ENCODE measurements at regions not wholly inside any gene's neighbourhood (a gene's known extent, or its start where the extent isn't known, plus 50 kb on each side); places are given as distances from the start of the nearest gene placed in this dataset.

- no peak for DNase-seq (ENCODE audit: low spot score)
These were observed 95.0 kb upstream of the PPP2R5A start for GRCh38 chr1:212190169-212190568.

GRCh38 chr1:212192261-212192998, 92.8 kb upstream of the PPP2R5A start:
- DNase-seq (ENCODE audit: low spot score) = no peak

- no peak for DNase-seq (ENCODE audit: low spot score)
These were observed 88.9 kb upstream of the PPP2R5A start for GRCh38 chr1:212196355-212196754.

DNA sequence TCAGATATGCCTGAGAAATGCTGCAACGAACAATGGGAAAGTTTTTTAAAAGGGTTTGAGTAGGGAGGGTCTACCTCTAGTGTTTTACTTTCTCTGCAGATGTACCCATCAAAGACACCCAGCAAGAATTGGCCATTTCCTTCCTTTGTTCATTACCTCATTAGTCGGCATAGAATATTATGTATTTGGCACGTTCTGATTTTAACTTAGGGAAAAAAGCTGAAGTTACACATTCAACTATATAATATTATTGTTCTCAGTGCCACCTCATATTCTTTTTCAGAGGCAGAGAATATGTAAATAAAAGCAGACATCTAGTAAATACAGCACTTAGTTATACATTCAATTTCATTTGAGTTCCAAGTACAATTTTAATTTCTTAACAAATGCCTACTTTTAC, 83.7 kb upstream of the PPP2R5A start:
- DNase-seq (ENCODE audit: low spot score) = no peak

GRCh38 chr1:212203630-212204029, 81.6 kb upstream of the PPP2R5A start:
- no peak for DNase-seq (ENCODE audit: low spot score)

GRCh38 chr1:212205006-212205405, 80.2 kb upstream of the PPP2R5A start:
- DNase-seq (ENCODE audit: low spot score) = no peak

DNA sequence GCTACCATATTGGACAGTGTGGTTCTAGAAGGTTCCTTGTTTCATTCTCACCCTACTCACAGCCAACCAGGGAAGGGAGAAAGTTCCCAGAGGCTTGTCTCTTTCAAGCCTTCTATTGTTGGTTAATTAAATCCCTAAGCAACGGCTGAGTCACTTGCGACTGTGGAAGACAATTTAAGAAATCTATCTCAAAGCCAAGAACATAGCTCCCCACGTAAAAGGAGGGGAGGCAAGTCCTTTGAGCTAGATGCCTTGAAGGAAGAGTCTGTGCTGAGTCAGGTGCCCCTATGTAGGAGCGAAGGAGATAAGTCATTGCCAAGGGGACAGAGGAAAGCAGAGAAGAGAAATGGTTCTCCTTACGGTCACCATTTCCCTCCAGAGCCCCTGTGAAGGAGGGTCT, 79.4 kb upstream of the PPP2R5A start:
- no peak for DNase-seq (ENCODE audit: low spot score)

- no peak for DNase-seq (ENCODE audit: low spot score)
These were observed 78.1 kb upstream of the PPP2R5A start for GRCh38 chr1:212207118-212207517.

- no peak for DNase-seq (ENCODE audit: low spot score)
These were observed 77.2 kb upstream of the PPP2R5A start for GRCh38 chr1:212207822-212208520.

DNA sequence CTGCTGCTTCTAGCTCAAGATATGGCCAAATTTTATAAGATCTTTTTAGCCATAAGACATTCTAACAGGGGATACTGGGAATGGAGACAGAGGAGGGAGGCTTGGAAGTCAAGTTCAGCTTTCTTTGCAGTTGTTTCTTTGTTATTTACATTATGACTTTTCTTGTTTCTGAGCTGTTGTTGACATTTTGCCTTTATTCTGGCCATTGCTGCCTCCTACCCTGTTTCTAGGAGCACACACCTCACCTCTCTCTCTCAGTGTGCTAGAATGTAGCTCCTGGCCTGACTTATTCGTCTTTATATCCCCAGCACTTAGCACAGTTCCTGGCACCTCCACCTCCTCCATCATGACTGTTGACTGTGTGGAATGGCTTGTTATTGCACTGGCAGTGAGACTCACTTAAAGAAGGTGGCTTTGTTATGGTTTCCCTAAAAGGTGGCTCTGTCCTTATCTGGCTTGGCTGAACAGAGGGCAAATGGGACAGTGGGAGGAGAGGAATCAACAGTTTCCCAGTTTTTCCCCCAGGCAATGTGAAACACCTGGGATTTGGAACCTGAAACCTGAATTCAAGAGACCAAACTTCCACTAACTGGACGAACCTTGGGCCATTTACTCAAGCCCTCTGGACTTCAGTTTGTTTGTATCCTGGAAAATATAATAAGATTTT, 76.1 kb upstream of the PPP2R5A start:
- DNase-seq (ENCODE audit: low spot score) = no peak

DNA sequence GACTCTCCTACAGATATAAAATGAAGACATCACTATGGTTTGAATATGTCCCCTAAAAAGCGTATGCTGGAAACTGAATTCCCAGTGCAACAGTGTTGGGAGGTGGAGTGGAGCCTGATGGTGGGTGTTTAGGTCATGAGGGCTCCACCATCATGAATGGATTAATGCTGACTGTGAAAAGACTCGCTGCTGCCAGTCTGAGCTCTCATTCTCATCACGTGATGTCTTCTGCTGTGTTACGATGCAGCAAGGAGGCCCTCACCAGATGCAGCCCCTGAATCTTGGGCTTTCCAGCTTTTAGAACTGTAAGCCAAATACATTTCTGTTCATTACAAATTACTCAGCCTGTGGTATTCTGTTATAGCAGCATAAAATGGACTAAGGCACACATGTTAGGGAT, 73.8 kb upstream of the PPP2R5A start:
- no peak for DNase-seq (ENCODE audit: low spot score)

DNA sequence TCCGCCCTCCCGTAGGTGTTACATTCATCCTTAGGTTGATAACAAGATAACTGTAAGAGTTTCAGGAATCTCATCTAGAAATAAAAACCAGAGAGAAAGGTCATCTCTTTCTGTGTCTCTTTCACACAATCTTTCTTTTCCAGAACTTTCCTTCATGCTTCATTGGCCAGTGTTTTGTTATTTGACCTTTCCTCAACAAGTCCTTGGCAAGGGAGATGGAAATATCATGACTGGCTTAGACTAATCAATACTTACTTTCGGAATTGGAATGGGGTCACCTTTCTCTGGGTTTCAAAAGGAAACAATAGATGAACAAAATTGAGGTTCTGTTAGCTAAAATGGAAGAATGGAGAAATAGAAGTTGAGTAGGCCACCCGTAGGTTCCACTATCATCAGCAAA, 72.9 kb upstream of the PPP2R5A start:
- no peak for DNase-seq (ENCODE audit: low spot score)

DNA sequence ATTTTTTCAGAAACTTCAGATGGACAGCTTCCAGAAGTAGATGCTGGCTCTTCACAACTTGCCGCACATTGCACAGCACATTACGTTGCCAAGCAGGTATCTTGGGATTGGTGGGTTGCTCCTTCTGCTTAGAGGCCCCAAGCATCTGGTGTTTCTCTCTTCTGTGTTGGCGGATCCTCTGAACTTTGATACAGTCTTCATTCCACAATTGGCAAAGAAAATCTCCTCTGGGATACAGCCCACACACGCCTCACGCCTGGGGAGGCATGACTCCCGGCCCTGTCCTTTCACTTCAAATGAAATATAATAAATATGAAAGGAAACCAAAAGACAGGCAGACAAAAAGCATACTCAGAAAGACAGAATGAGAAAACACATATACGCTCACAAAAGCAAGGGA, 72.3 kb upstream of the PPP2R5A start:
- no peak for DNase-seq (ENCODE audit: low spot score)

GRCh38 chr1:212213784-212214183, 71.4 kb upstream of the PPP2R5A start:
- no peak for DNase-seq (ENCODE audit: low spot score)

DNA sequence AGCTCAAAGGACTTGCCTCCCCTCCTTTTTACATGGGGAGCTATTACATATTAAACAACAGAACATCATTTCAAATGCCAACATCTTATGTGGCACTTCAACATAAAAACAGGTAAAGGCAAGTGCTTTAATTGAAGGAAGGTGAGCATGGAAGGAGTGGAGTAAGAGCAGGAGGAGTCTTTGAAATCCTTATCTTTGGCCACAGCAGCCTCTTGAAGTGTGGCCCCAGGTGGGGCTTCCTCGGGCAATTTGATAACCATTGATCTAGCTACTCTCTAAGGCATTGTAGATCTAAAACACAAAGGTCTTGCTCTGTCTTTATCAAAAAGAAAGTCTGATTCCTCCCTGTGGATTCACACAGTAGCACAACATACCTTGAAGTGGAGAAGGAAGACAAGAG, 70.9 kb upstream of the PPP2R5A start:
- DNase-seq (ENCODE audit: low spot score) = no peak

DNA sequence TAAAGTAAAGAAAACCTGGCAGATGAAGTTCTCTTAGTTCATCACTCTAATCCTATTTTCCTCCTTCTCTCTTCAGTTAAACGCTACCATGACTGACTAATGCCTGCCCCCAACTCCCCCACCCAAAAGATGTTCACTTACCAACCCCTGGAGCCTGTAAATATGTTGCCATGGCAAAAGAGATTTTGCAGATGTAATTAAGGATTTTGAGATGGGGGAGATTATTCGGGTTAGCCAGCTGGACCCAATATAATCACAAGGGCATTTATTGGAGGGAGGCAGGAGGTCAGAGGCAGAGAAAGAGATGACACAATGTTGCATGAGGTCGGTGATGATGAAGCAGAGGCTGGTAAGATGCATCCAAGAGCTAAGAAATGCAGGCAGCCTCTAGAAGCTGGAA, 69.3 kb upstream of the PPP2R5A start:
- no peak for DNase-seq (ENCODE audit: low spot score)

DNA sequence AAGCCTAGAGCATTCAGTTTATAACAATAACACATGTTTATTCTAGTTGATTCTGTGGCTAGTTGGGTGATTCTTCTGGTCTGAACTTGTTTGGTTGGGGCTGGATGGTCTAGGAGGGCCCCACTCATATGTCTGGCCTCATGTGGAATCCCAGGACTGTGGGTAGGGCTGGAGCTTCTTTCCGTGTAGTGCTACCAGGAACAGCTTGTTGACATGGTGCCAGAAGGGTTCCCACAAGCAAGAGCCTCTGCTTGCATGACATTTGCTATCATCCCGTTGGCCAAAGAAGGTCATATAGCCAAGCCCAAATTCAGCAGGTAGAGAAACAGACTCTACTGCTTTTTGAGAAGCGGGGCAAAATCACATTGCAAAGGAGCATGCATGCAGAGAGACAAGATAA, 67.6 kb upstream of the PPP2R5A start:
- DNase-seq (ENCODE audit: low spot score) = no peak

- no peak for DNase-seq (ENCODE audit: low spot score)
These were observed 67.1 kb upstream of the PPP2R5A start for GRCh38 chr1:212218065-212218464.

- no peak for DNase-seq (ENCODE audit: low spot score)
These were observed 66.3 kb upstream of the PPP2R5A start for GRCh38 chr1:212218911-212219310.

- no peak for DNase-seq (ENCODE audit: low spot score)
These were observed 65.3 kb upstream of the PPP2R5A start for GRCh38 chr1:212219679-212220463.

GRCh38 chr1:212221801-212222200, 63.4 kb upstream of the PPP2R5A start:
- DNase-seq (ENCODE audit: low spot score) = no peak

- no peak for DNase-seq (ENCODE audit: low spot score)
These were observed 61.1 kb upstream of the PPP2R5A start for GRCh38 chr1:212224102-212224501.

GRCh38 chr1:212225416-212225815, 59.8 kb upstream of the PPP2R5A start:
- no peak for DNase-seq (ENCODE audit: low spot score)
